PC-3 (cell line): ENCODE measurements at regions not wholly inside any gene's neighbourhood (a gene's known extent, or its start where the extent isn't known, plus 50 kb on each side); places are given as distances from the start of the nearest gene placed in this dataset.

Experiments
- ATAC-seq: fragments of 200-7000 bp; cut with Tn5 transposase; 2 replicates; pipeline ENCODE4 v1.9.1; 2020; ENCODE audit warnings: mild to moderate bottlenecking, moderate library complexity
- BruUV-seq: library from RNA; stranded (reverse); fragments of 400-500 nt; replicated peaks from 2 replicates; lab custom pipeline; 2021; lab: Mats Ljungman, UMichigan
- CTCF ChIA-PET: fragments of 300-600 bp; sonication (Branson Sonifier 250); formaldehyde crosslinking; loops from one replicate; lab custom pipeline; 2022; ENCODE audit warnings: antibody characterized with exemption; lab: Charles Lee
- POLR2A ChIA-PET: fragments of 300-600 bp; sonication (Branson Sonifier 250); formaldehyde crosslinking; loops from one replicate; lab custom pipeline; 2022; ENCODE audit warnings: antibody characterized with exemption; ENCODE audit not compliant: unreplicated experiment; lab: Charles Lee
- DNase-seq: peaks from one replicate; pipeline ENCODE4 v3.0.0-alpha.2; 2015
- H2AFZ ChIP-seq: fragments of 300-600 bp; sonication (generic); 2 replicates; pipeline ENCODE4 v1.6.0; 2016; ENCODE audit warnings: antibody characterized with exemption, low read length
- H3F3A ChIP-seq: fragments of 300-600 bp; sonication (generic); one replicate; pipeline ENCODE4 v1.6.0; 2017; ENCODE audit warnings: antibody characterized with exemption, low read length, control low read depth, mild to moderate bottlenecking; ENCODE audit not compliant: unreplicated experiment
- H3K27ac ChIP-seq: fragments of 300-600 bp; sonication (generic); 2 replicates; pipeline ENCODE4 v1.5.1; 2016; ENCODE audit warnings: mild to moderate bottlenecking, low read length
- H3K27me3 ChIP-seq: fragments of 300-600 bp; sonication (generic); 2 replicates; pipeline ENCODE4 v1.6.1; 2016; ENCODE audit warnings: low read length, mixed read lengths
- H3K36me3 ChIP-seq: fragments of 300-600 bp; sonication (generic); 2 replicates; pipeline ENCODE4 v1.6.1; 2016; ENCODE audit warnings: low read depth, mixed run types, low read length, mixed read lengths
- H3K4me1 ChIP-seq: fragments of 300-600 bp; sonication (generic); 2 replicates; pipeline ENCODE4 v1.5.1; 2016; ENCODE audit warnings: low read length; ENCODE audit not compliant: insufficient read depth
- H3K4me2 ChIP-seq: fragments of 300-600 bp; sonication (generic); 2 replicates; pipeline ENCODE4 v1.6.0; 2016; ENCODE audit warnings: low read length
- H3K4me3 ChIP-seq: fragments of 300-600 bp; sonication (generic); 2 replicates; pipeline ENCODE4 v1.5.1; 2016; ENCODE audit warnings: mild to moderate bottlenecking, low read length, mixed read lengths
- H3K79me2 ChIP-seq: fragments of 300-600 bp; sonication (generic); 2 replicates; pipeline ENCODE4 v1.6.1; 2017; ENCODE audit warnings: low read length, mixed read lengths
- H3K9ac ChIP-seq: fragments of 300-600 bp; sonication (generic); 2 replicates; pipeline ENCODE4 v1.6.0; 2016; ENCODE audit warnings: mild to moderate bottlenecking, low read length
- H3K9me2 ChIP-seq: fragments of 300-600 bp; sonication (generic); replicated peaks from 2 replicates; pipeline ENCODE4 v1.6.1; 2016; ENCODE audit warnings: mixed run types, low read length, mixed read lengths
- H3K9me3 ChIP-seq: fragments of 300-600 bp; sonication (generic); 2 replicates; pipeline ENCODE4 v1.6.1; 2016; ENCODE audit warnings: low read length, mixed read lengths
- H4K20me1 ChIP-seq: fragments of 300-600 bp; sonication (generic); 2 replicates; pipeline ENCODE4 v1.6.1; 2016; ENCODE audit warnings: low read length, mixed read lengths
- CTCF ChIP-seq: fragments of 300-600 bp; sonication (generic); conservative IDR thresholded peaks from 2 replicates; pipeline ENCODE4 v1.5.1; 2017; ENCODE audit warnings: antibody characterized with exemption, low read depth, mild to moderate bottlenecking, low read length
- EZH2 ChIP-seq: fragments of 300-600 bp; sonication (generic); IDR thresholded peaks from one replicate; pipeline ENCODE4 v1.6.1; 2017; ENCODE audit warnings: antibody characterized with exemption, mild to moderate bottlenecking, low read length; ENCODE audit not compliant: unreplicated experiment
- EZH2phosphoT487 ChIP-seq: fragments of 300-600 bp; sonication (generic); IDR thresholded peaks from 2 replicates; pipeline ENCODE4 v1.6.1; 2018; ENCODE audit warnings: mild to moderate bottlenecking, antibody characterized with exemption, low read length, borderline replicate concordance
- intact Hi-C: fragments of 100-400 bp; cut with micrococcal nuclease; formaldehyde crosslinking; loops from 2 replicates; pipeline ENCODE4 v1.9.0; 2023

GRCh38 chr12:45131506-45131905 is 80.6 kb upstream of the DBX2 start:
- H3F3A ChIP-seq = no peaks in the 10 kb centered on the region

GRCh38 chr12:45138609-45139008 is 77.3 kb upstream of the ANO6 start:
- H3K9me2 ChIP-seq = no peaks in the 10 kb centered on the region
- H2AFZ ChIP-seq = no peak overlapping the region
- no peaks in the 10 kb centered on the region for H3K4me1 ChIP-seq
- ChIA-PET POLR2A (no interaction called here), CTCF (no interaction called here)
- H3K27ac ChIP-seq = no peak overlapping the region
- no peaks in the 10 kb centered on the region for H3F3A ChIP-seq
- no peaks in the 10 kb centered on the region for H3K36me3 ChIP-seq
- no peak for ATAC-seq
- H3K79me2 ChIP-seq = no peaks in the 10 kb centered on the region
- no peak for TF ChIP-seq EZH2
- TF ChIP-seq CTCF = no peak
- no peak for TF ChIP-seq EZH2phosphoT487
- no peak overlapping the region for H3K9ac ChIP-seq
- no TSS peak for BruUV-seq
- no peaks in the 10 kb centered on the region for H4K20me1 ChIP-seq
- H3K4me2 ChIP-seq = no peak overlapping the region
- no peaks in the 10 kb centered on the region; the same call in 1 of the 2 replicates for H3K27me3 ChIP-seq
- intact Hi-C loops = no loop called here
- H3K9me3 ChIP-seq = no peaks in the 10 kb centered on the region
- no peak overlapping the region for H3K4me3 ChIP-seq
- DNase-seq = no peak

More at GRCh38 chr12:45131506-45131905, 80.6 kb upstream of the DBX2 start:
- peak; percentile 59 for ATAC-seq
- no peaks in the 10 kb centered on the region for H3K79me2 ChIP-seq
- H4K20me1 ChIP-seq = no peaks in the 10 kb centered on the region
- H3K4me1 ChIP-seq = peaks cover 6% of the 10 kb centered on the region; the same call in 1 of the 2 replicates
- TF ChIP-seq EZH2phosphoT487 (no peak), CTCF (no peak), EZH2 (no peak)
- H3K9ac ChIP-seq = no peak overlapping the region
- no peak overlapping the region for H3K4me3 ChIP-seq
- no peak for DNase-seq
- BruUV-seq = no TSS peak
- no peak overlapping the region for H2AFZ ChIP-seq
- H3K27ac ChIP-seq = no peak overlapping the region
- intact Hi-C loops = loop anchor here (2.0 to 5.0 kb wide), 3 partner anchors 39 to 596 kb away; partner anchors contain the start of gene ARID2
- 0 out of 2 replicates have a peak, but pooled peaks cover 4% of the 10 kb centered on the region for H3K27me3 ChIP-seq
- H3K9me2 ChIP-seq = no peaks in the 10 kb centered on the region
- POLR2A ChIA-PET = interaction anchor here (0.7 kb wide), 1 partner anchor 211 kb away, joined by 4 read pairs; no protein-coding TSS in a partner anchor
- H3K36me3 ChIP-seq = no peaks in the 10 kb centered on the region
- no peak overlapping the region for H3K4me2 ChIP-seq
- no peaks in the 10 kb centered on the region for H3K9me3 ChIP-seq
- CTCF ChIA-PET = interaction anchor here (0.8 kb wide), 1 partner anchor 39 kb away, joined by 6 read pairs; no protein-coding TSS in a partner anchor

DNA sequence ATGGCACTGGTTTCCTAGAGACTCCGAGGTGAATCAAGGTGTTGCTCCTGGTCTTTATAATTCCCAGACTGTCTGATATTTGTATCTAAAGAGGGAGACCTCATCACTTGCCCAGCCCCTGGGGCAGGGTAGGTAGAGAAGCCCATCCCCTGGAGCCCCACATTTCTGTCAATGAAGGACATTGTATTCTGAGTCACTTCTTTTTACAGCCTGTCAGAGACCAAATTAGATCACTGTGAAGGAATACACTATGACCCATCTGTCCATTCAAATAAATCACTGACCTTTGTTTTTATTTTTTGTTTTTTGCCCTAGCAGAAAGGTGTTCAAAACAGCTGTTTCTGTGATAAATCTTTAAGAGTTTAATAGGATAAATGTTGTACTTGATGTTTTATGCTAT is 67.9 kb upstream of the ANO6 start:
- POLR2A ChIA-PET = no interaction called here
- intact Hi-C loops = no loop called here

More for the DNA sequence above, 67.9 kb upstream of the ANO6 start:
- Histone ChIP-seq H3K9me3 (0 out of 2 replicates have a peak, but pooled peaks cover 5% of the 10 kb centered on the region), H3K36me3 (no peaks in the 10 kb centered on the region), H3F3A (no peaks in the 10 kb centered on the region), H3K4me1 (no peaks in the 10 kb centered on the region), H3K9ac (no peak overlapping the region), H3K79me2 (no peaks in the 10 kb centered on the region), H3K4me3 (no peak overlapping the region), H2AFZ (no peak overlapping the region), H3K9me2 (no peaks in the 10 kb centered on the region), H4K20me1 (no peaks in the 10 kb centered on the region), H3K4me2 (no peak overlapping the region), H3K27me3 (no peaks in the 10 kb centered on the region), H3K27ac (no peak overlapping the region)
- CTCF ChIA-PET = no interaction called here
- no peak for ATAC-seq
- no peak for DNase-seq
- no TSS peak for BruUV-seq
- TF ChIP-seq EZH2 (no peak), CTCF (no peak), EZH2phosphoT487 (no peak)
